ENCODE measurements at regions not wholly inside any gene's neighbourhood (a gene's known extent, or its start where the extent isn't known, plus 50 kb on each side); places are given as distances from the start of the nearest gene placed in this dataset.
"Not testable (repeated sequence)": the region's sequence is repeated elsewhere in the genome, so short reads cannot be mapped to it uniquely, and the experiment has no call there.

DNA sequence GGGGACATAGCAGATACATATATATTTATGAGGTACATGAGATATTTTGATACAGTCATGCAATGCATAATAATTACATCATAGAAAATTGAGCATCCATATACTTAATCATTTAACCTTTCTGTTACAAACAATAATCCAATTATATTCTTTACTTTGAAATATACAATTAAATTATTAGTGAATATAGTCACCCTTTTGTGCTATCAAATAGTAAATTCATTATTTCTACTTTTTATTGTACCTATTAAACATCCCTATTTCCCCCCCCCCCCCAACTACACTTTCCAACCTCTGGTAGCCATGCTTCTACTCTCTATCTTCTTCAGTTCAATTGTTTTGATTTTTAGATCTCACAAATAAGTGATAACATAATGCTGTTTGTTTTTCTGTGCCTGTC lies 719.1 kb downstream of the ZBBX start:
- DNase-seq = no peak

GRCh38 chr3:166637984-166638530 lies 742.0 kb downstream of the ZBBX start:
- no peak for DNase-seq

GRCh38 chr3:166634091-166634746 lies 745.9 kb downstream of the ZBBX start:
- no peak for DNase-seq

DNA sequence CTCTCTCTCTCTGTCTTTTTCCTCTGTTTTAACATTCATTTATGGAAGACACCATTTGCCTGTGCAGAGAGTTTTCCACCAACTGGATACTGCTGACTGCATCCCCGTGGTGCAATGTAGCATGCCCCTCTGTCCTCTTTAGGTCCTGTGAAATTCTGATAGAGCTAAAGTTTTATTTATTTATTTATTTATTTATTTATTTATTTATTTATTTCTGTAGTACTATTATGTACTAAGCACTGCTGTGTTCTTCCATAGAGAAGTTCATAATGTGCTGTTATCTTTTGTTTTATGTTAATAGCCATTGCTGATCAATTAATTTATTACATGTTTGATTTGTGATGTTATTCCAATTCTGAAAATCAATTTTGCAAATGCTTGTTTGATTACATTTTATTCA lies 749.9 kb downstream of the ZBBX start:
- DNase-seq = no peak

DNA sequence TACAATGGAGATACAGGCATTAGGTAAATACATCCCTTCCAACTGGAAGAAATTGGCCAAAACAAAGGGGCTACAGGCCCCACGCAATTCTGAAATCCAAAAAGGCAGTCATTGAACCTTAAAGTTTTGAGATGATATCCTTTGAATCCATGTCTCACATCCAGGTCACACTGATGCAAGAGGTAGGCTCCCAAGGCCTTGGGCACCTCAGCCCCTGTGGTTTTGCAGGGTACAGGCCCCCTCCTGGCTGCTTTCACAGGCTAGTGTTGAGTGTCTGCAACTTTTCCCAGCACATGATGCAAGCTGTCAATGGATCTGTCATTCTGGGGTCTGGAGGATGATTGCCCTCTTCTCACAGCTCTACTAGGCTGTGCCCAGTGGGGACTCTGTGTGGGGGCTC lies 766.7 kb downstream of the ZBBX start:
- DNase-seq = no peak

- DNase-seq = not testable (repeated sequence)
Measured at GRCh38 chr3:166612761-166613160, 767.3 kb downstream of the ZBBX start.

DNA sequence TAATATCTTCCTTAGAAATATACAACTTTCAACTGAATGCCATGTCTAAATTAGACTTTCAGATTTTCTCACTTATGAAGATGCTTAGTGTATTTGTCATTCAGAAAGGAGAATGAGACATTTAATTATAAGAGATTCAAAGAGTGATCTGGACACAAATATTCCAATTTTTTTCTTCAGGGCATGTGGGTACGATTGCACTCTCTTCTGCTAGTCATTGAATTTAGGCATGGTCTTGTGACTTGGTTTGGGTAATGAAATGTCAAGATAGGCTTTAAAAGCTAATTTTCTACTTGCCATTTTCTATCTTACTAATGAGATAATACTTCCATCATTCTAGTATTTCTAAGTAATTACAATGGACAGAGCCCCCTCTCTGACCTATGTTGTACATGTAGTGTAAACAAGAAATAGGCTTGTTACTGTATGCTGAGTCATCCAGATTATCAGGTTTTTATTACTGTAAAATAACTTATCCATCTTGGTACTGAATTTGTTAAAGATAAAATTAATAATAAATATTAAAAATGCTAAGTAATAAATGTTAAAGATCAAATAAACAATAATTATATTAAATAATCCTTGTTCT lies 770.8 kb upstream of the BCHE start:
- DNase-seq = no peak

GRCh38 chr3:166606988-166607387 lies 769.8 kb upstream of the BCHE start:
- DNase-seq = no peak

DNA sequence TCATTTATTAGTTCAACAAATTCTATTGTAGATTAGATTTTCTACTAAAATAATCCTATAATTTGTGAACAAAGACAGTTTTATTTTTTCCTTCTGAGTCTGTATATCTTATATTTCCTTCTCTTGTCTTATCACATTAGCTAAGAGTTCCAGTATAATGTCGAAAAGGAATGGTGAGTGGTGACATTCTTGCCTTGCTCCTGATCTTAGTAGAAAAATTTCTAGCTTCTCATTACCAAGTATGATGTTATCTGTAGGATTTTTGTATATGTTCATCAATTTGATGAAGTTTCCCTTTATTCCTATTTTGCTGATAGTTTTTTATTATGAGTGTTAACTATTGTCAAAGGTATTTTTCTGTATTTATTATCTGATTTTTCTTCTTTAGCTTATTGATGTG lies 756.6 kb upstream of the BCHE start:
- DNase-seq = no peak

- DNase-seq = no peak
Measured at GRCh38 chr3:166582236-166582635, 745.0 kb upstream of the BCHE start.

GRCh38 chr3:166580561-166580960 lies 743.3 kb upstream of the BCHE start:
- DNase-seq = no peak

- DNase-seq = no peak
Measured at GRCh38 chr3:166575161-166575560, 737.9 kb upstream of the BCHE start.

GRCh38 chr3:166571686-166572085 lies 734.5 kb upstream of the BCHE start:
- DNase-seq = not testable (repeated sequence)

- no peak for DNase-seq
Measured at GRCh38 chr3:166570102-166570501, 732.9 kb upstream of the BCHE start.

DNA sequence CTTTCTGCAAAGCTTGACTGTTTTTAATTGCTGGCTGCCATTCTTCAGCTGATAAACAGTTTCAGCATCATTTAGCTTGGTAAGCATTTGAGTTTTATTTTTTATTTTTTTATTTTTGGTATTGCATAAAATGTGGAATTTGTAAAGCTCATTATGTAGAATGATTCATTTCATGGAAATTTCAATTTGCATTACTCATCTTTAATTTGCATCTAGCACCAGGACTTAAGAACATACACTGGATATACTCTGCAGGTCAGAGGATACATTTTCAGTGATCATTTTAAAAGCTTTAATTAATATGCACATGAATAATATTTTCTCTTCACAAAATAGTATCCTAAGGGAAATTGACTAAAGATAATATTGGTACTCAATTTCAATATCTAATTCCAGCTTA lies 732.4 kb upstream of the BCHE start:
- no peak for DNase-seq

DNA sequence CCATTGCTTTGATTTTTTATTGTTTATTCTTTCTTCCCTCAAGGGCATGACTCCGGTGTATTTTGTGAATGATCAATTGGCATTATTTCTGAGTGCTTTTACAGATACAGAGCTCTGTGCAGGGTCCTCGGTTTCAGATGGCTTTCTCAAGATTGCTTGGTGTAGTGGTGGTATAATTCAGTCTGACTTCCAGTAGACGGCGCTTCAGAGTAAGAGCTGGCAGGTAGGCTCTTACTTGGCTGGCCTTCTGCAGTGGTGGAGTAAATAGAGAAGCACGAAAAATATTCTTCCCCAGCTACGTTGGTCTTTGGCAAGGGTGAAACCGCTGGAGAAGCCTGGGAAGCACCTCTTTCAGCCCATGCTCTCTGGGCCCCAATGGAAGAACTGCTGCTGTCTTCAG lies 723.0 kb upstream of the BCHE start:
- DNase-seq = no peak

DNA sequence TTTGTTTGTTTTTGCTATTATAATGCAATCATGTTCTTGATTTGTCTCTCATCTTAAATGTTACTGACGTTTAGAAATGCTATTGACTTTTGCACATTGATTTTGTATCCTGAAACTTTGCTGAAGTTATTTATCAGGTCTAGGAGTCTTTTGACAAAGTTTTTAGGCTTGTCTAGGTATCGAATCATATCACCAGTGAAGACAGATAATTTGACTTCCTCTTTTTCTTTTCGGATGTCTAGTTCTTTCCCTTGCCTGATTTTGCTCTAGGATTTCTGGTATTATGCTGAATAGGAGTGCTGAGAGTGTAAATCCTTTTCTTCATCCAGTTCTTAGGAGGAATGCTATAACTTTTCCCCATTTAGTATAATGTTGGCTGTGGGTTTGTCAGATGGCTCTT lies 719.7 kb upstream of the BCHE start:
- no peak for DNase-seq

- no peak for DNase-seq
Measured at GRCh38 chr3:166554023-166554422, 716.8 kb upstream of the BCHE start.

DNA sequence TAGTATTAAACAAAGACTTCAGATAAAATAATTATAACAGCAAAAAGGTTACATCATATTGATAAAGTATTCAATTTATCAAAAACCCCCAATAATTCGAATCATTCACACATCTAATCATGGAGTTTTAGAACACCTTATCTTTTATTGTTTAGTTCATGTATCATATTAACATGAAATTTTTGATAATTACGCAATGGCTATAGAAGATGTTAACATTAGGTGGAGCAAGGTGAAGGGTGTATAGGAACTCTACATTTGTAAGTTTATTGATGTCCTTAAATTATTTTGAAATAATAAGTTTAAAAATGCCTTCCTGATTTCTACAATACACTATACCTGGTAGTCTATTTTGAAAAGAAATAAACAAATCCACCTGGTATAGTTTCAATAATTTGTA lies 696.5 kb upstream of the BCHE start:
- DNase-seq = no peak

DNA sequence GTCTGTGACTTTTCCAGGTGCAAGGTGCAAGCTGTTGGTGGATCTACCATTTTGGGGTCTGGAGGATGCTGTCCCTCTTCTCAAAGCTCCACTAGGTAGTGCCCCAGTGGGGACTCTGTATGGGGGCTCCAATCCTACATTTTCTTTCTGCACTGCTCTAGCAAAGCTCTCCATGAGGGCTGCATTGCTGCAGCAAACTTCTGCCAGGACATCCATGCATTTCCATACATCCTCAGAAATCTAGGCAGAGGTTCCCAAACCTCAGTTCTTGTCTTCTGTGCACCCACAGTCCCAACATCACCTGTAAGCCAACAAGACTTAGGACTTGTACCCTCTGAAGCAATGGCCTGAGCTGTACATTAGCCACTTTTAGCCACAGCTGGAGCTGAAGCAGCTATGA lies 694.5 kb upstream of the BCHE start:
- no peak for DNase-seq

GRCh38 chr3:166527325-166527724 lies 690.1 kb upstream of the BCHE start:
- DNase-seq = peak; percentile 35

- DNase-seq = no peak
Measured at GRCh38 chr3:166526881-166527280, 689.7 kb upstream of the BCHE start.

GRCh38 chr3:166522017-166522416 lies 684.8 kb upstream of the BCHE start:
- no peak for DNase-seq

GRCh38 chr3:166519443-166519842 lies 682.2 kb upstream of the BCHE start:
- DNase-seq = no peak

- no peak for DNase-seq
Measured at GRCh38 chr3:166518040-166518439, 680.8 kb upstream of the BCHE start.

All from NCI-H1105 (cell line).